ENCODE measurements at regions not wholly inside any gene's neighbourhood (a gene's known extent, or its start where the extent isn't known, plus 50 kb on each side); places are given as distances from the start of the nearest gene placed in this dataset.

- no peak overlapping the region for H3K4me3 ChIP-seq (ENCODE audit: low read depth, low read length)
- TF ChIP-seq, protein P1, sequence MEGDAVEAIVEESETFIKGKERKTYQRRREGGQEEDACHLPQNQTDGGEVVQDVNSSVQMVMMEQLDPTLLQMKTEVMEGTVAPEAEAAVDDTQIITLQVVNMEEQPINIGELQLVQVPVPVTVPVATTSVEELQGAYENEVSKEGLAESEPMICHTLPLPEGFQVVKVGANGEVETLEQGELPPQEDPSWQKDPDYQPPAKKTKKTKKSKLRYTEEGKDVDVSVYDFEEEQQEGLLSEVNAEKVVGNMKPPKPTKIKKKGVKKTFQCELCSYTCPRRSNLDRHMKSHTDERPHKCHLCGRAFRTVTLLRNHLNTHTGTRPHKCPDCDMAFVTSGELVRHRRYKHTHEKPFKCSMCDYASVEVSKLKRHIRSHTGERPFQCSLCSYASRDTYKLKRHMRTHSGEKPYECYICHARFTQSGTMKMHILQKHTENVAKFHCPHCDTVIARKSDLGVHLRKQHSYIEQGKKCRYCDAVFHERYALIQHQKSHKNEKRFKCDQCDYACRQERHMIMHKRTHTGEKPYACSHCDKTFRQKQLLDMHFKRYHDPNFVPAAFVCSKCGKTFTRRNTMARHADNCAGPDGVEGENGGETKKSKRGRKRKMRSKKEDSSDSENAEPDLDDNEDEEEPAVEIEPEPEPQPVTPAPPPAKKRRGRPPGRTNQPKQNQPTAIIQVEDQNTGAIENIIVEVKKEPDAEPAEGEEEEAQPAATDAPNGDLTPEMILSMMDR (IDR thresholded peaks at IDR 0.05; ENCODE audit: insufficient read depth, low read length, poor library complexity, severe bottlenecking) = no peak
- H3K36me3 ChIP-seq (ENCODE audit: control insufficient read depth, insufficient read depth, low read length) = no peaks in the 10 kb centered on the region
- no peak for DNase-seq (ENCODE audit: low read depth)
- no peaks in the 10 kb centered on the region for H3K27me3 ChIP-seq (ENCODE audit: control insufficient read depth, insufficient read depth, low read length)
Measured at GRCh38 chr15:39331584-39331983, 249.3 kb upstream of the THBS1 start.

- Histone ChIP-seq H3K4me3 (ENCODE audit: low read depth, low read length) (no peak overlapping the region), H3K36me3 (ENCODE audit: control insufficient read depth, insufficient read depth, low read length) (no peaks in the 10 kb centered on the region), H3K27me3 (ENCODE audit: control insufficient read depth, insufficient read depth, low read length) (no peaks in the 10 kb centered on the region)
- TF ChIP-seq, protein P1 (IDR thresholded peaks at IDR 0.05; ENCODE audit: insufficient read depth, low read length, poor library complexity, severe bottlenecking) = no peak
- DNase-seq (ENCODE audit: low read depth) = no peak
Measured at GRCh38 chr15:39332846-39333245, 248.0 kb upstream of the THBS1 start.

GRCh38 chr15:39333393-39333792 is 247.5 kb upstream of the THBS1 start:
- no peak overlapping the region for H3K4me3 ChIP-seq (ENCODE audit: low read depth, low read length)
- TF ChIP-seq, protein P1 (IDR thresholded peaks at IDR 0.05; ENCODE audit: insufficient read depth, low read length, poor library complexity, severe bottlenecking) = no peak
- DNase-seq (ENCODE audit: low read depth) = no peak
- H3K27me3 ChIP-seq (ENCODE audit: control insufficient read depth, insufficient read depth, low read length) = no peaks in the 10 kb centered on the region
- no peaks in the 10 kb centered on the region for H3K36me3 ChIP-seq (ENCODE audit: control insufficient read depth, insufficient read depth, low read length)

DNA sequence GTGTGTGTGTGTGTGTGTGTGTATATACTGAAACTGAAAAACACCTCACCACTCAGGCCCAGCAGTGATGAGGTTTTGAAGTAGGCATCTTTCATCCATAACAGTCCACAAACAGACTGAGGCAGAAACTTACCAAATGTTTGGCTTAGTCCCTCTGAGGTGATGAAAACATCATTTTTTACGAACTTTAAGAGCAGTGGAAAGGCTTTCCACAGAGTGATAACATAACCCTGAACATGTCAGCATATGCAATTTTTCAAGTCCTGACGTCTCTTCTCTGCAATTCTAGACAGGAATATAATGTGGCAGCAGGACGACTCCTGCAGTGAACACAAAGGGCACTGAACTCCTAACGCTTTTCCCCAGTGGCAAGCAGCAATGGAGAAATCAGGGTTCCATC is 247.0 kb upstream of the THBS1 start:
- DNase-seq (ENCODE audit: low read depth) = no peak
- Histone ChIP-seq H3K36me3 (ENCODE audit: control insufficient read depth, insufficient read depth, low read length) (no peaks in the 10 kb centered on the region), H3K4me3 (ENCODE audit: low read depth, low read length) (no peak overlapping the region), H3K27me3 (ENCODE audit: control insufficient read depth, insufficient read depth, low read length) (no peaks in the 10 kb centered on the region)
- TF ChIP-seq, protein P1 (IDR thresholded peaks at IDR 0.05; ENCODE audit: insufficient read depth, low read length, poor library complexity, severe bottlenecking) = no peak

GRCh38 chr15:39336926-39337325 is 244.0 kb upstream of the THBS1 start:
- H3K27me3 ChIP-seq (ENCODE audit: control insufficient read depth, insufficient read depth, low read length) = no peaks in the 10 kb centered on the region
- H3K4me3 ChIP-seq (ENCODE audit: low read depth, low read length) = no peak overlapping the region
- TF ChIP-seq, protein P1 (IDR thresholded peaks at IDR 0.05; ENCODE audit: insufficient read depth, low read length, poor library complexity, severe bottlenecking) = no peak
- no peaks in the 10 kb centered on the region for H3K36me3 ChIP-seq (ENCODE audit: control insufficient read depth, insufficient read depth, low read length)
- DNase-seq (ENCODE audit: low read depth) = no peak

- Histone ChIP-seq H3K36me3 (ENCODE audit: control insufficient read depth, insufficient read depth, low read length) (no peaks in the 10 kb centered on the region), H3K27me3 (ENCODE audit: control insufficient read depth, insufficient read depth, low read length) (no peaks in the 10 kb centered on the region), H3K4me3 (ENCODE audit: low read depth, low read length) (no peak overlapping the region)
- no peak for DNase-seq (ENCODE audit: low read depth)
- TF ChIP-seq, protein P1 (IDR thresholded peaks at IDR 0.05; ENCODE audit: insufficient read depth, low read length, poor library complexity, severe bottlenecking) = no peak
Measured at GRCh38 chr15:39338251-39338650, 242.6 kb upstream of the THBS1 start.

All from kidney epithelial cell (primary cell).